ENCODE measurements at regions not wholly inside any gene's neighbourhood (a gene's known extent, or its start where the extent isn't known, plus 50 kb on each side); places are given as distances from the start of the nearest gene placed in this dataset.
A peak's percentile ranks its signal among the peaks of the same experiment; 100 is the strongest.

GRCh38 chr9:1495282-1496030 is 445.3 kb downstream of the DMRT2 start:
- no peaks in the 10 kb centered on the region for H3K9me3 ChIP-seq (replicated peaks; ENCODE audit: control insufficient read depth, low read depth, low read length)
- no peak overlapping the region for H3K4me3 ChIP-seq (ENCODE audit: low read length)
- no peak overlapping the region for H3K27ac ChIP-seq (ENCODE audit: low read length)
- H3K27me3 ChIP-seq (ENCODE audit: control insufficient read depth, insufficient read depth, low read length): no peaks in the 10 kb centered on the region
- no peak for DNase-seq
- H3K36me3 ChIP-seq (ENCODE audit: control insufficient read depth, insufficient read depth, low read length): no peaks in the 10 kb centered on the region
- peaks cover 9% of the 10 kb centered on the region for H3K4me1 ChIP-seq (ENCODE audit: control insufficient read depth, insufficient read depth, low read length)
- 75% methylated on average over 1 of the region's 2 CpGs for WGBS (ENCODE audit: insufficient coverage)

DNA sequence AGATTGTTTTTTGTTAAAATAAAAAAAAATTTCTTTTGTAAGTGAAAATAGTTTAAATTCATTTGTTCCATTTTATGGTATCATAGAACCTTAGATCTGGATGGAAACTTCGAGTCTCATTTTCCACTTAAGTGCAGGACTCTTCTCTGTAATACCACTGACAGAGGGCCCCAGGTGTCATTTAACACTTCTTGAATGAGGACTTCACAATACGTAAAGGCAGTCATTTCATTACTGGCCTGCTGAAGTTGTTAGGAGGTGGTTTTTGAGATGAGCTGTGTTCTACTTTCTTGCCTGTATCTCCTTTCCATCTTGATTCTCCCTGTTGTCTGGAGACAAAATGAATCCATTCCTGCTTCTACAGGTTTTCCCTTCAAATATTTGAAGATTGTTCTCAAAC is 455.3 kb downstream of the DMRT2 start:
- Histone ChIP-seq H3K36me3 (ENCODE audit: control insufficient read depth, insufficient read depth, low read length) (no peaks in the 10 kb centered on the region), H3K4me3 (ENCODE audit: low read length) (no peak overlapping the region), H3K27ac (ENCODE audit: low read length) (no peak overlapping the region), H3K4me1 (ENCODE audit: control insufficient read depth, insufficient read depth, low read length) (no peaks in the 10 kb centered on the region), H3K27me3 (ENCODE audit: control insufficient read depth, insufficient read depth, low read length) (no peaks in the 10 kb centered on the region), H3K9me3 (replicated peaks; ENCODE audit: control insufficient read depth, low read depth, low read length) (no peaks in the 10 kb centered on the region)
- DNase-seq: no peak
- no CpG with 5 or more reads among the region's 2 CpGs for WGBS (ENCODE audit: insufficient coverage)

GRCh38 chr9:1510712-1511111 is 460.6 kb downstream of the DMRT2 start:
- no peak overlapping the region for H3K27ac ChIP-seq (ENCODE audit: low read length)
- no peak overlapping the region for H3K4me3 ChIP-seq (ENCODE audit: low read length)
- no peaks in the 10 kb centered on the region for H3K27me3 ChIP-seq (ENCODE audit: control insufficient read depth, insufficient read depth, low read length)
- peaks cover 6% of the 10 kb centered on the region for H3K9me3 ChIP-seq (replicated peaks; ENCODE audit: control insufficient read depth, low read depth, low read length)
- peaks cover 12% of the 10 kb centered on the region for H3K4me1 ChIP-seq (ENCODE audit: control insufficient read depth, insufficient read depth, low read length)
- 75% methylated on average over 2 of the region's 4 CpGs for WGBS (ENCODE audit: insufficient coverage)
- no peak for DNase-seq
- H3K36me3 ChIP-seq (ENCODE audit: control insufficient read depth, insufficient read depth, low read length): no peaks in the 10 kb centered on the region

GRCh38 chr9:1513105-1513504 is 462.9 kb downstream of the DMRT2 start:
- no CpG with 5 or more reads among the region's 2 CpGs for WGBS (ENCODE audit: insufficient coverage)
- DNase-seq: no peak
- Histone ChIP-seq H3K36me3 (ENCODE audit: control insufficient read depth, insufficient read depth, low read length) (no peaks in the 10 kb centered on the region), H3K9me3 (replicated peaks; ENCODE audit: control insufficient read depth, low read depth, low read length) (peaks cover 6% of the 10 kb centered on the region), H3K4me1 (ENCODE audit: control insufficient read depth, insufficient read depth, low read length) (peaks cover 12% of the 10 kb centered on the region), H3K27me3 (ENCODE audit: control insufficient read depth, insufficient read depth, low read length) (no peaks in the 10 kb centered on the region), H3K4me3 (ENCODE audit: low read length) (no peak overlapping the region), H3K27ac (ENCODE audit: low read length) (no peak overlapping the region)

DNA sequence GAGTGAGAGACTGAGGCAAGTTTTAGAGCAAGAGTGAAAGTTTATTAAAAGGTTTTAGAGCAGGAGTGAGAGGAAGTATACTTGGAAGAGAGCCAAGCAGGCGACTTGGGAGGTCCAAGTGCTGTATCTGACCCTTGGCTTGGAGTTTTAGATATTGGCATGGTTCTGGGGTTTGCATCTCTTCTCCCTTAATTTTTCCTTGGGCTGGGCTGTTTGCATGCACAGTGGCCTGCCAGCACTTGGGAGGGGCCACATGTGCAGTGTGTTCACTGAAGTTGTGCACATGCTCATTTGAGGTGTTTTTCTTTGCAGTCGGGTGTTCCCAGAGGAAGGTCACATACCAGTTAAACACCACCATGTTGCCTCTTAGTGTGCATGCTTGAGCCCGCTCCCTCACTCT is 464.1 kb downstream of the DMRT2 start:
- Histone ChIP-seq H3K4me3 (ENCODE audit: low read length) (no peak overlapping the region), H3K4me1 (ENCODE audit: control insufficient read depth, insufficient read depth, low read length) (peaks cover 12% of the 10 kb centered on the region), H3K27ac (ENCODE audit: low read length) (no peak overlapping the region), H3K9me3 (replicated peaks; ENCODE audit: control insufficient read depth, low read depth, low read length) (peaks cover 6% of the 10 kb centered on the region), H3K36me3 (ENCODE audit: control insufficient read depth, insufficient read depth, low read length) (no peaks in the 10 kb centered on the region), H3K27me3 (ENCODE audit: control insufficient read depth, insufficient read depth, low read length) (no peaks in the 10 kb centered on the region)
- DNase-seq: peak; percentile 66
- WGBS (ENCODE audit: insufficient coverage): 0% methylated on average over 1 of the region's 3 CpGs

DNA sequence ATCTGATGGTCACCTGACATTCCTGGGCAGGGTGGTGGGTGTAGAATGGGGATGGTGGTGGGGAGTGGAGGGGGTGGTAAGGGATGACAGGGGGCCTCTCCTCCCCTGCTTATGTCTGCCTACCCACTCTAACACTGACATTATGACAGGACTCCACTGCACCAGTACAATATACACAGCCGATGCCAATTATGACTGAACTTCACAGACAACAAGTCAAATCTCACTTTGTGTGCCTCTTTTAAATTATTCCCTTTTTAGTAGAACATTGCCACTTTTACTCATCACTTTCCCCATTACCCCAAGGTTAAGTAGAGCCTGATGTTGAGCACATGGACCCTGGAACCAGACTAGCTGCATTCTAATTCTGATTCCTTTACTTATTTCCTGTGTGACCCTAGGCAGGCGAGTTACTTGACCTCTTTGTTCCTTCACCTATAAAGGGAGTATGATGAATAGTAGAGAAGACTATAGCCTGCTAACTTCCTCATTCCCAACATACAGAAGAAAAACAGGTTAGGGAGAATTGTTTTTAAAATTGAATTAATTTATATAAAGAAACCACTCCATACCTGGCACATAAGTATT is 464.7 kb downstream of the DMRT2 start:
- peaks cover 6% of the 10 kb centered on the region for H3K9me3 ChIP-seq (replicated peaks; ENCODE audit: control insufficient read depth, low read depth, low read length)
- no peak for DNase-seq
- H3K4me1 ChIP-seq (ENCODE audit: control insufficient read depth, insufficient read depth, low read length): peaks cover 12% of the 10 kb centered on the region
- H3K27ac ChIP-seq (ENCODE audit: low read length): no peak overlapping the region
- H3K4me3 ChIP-seq (ENCODE audit: low read length): no peak overlapping the region
- no peaks in the 10 kb centered on the region for H3K27me3 ChIP-seq (ENCODE audit: control insufficient read depth, insufficient read depth, low read length)
- no peaks in the 10 kb centered on the region for H3K36me3 ChIP-seq (ENCODE audit: control insufficient read depth, insufficient read depth, low read length)
- 86% methylated on average over 1 of the region's 2 CpGs for WGBS (ENCODE audit: insufficient coverage)

GRCh38 chr9:1515557-1515956 is 465.4 kb downstream of the DMRT2 start:
- WGBS (ENCODE audit: insufficient coverage): 100% methylated on average over 3 of the region's 3 CpGs
- no peaks in the 10 kb centered on the region for H3K27me3 ChIP-seq (ENCODE audit: control insufficient read depth, insufficient read depth, low read length)
- H3K4me3 ChIP-seq (ENCODE audit: low read length): no peak overlapping the region
- H3K36me3 ChIP-seq (ENCODE audit: control insufficient read depth, insufficient read depth, low read length): no peaks in the 10 kb centered on the region
- DNase-seq: no peak
- peaks cover 12% of the 10 kb centered on the region for H3K4me1 ChIP-seq (ENCODE audit: control insufficient read depth, insufficient read depth, low read length)
- H3K27ac ChIP-seq (ENCODE audit: low read length): no peak overlapping the region
- H3K9me3 ChIP-seq (replicated peaks; ENCODE audit: control insufficient read depth, low read depth, low read length): peaks cover 6% of the 10 kb centered on the region

DNA sequence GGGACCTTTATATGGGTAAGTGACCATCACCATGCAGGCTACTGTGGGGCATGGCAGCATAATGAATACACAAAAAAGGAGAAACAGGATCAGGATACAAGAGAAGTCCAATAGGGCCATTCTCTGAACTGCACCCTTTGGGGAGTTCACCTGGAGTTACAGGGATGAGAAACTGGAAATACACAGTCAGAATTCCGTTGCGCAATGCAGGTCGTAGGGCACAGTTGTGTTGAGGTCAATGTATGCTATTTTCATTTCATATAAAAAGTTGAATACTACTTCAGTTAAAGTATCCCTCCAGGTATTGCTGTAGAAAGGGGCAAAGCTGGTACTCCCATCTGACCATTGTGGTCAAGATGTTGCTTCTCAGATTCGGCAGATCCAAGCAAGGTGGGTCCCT is 471.4 kb downstream of the DMRT2 start:
- H3K36me3 ChIP-seq (ENCODE audit: control insufficient read depth, insufficient read depth, low read length): no peaks in the 10 kb centered on the region
- H3K4me1 ChIP-seq (ENCODE audit: control insufficient read depth, insufficient read depth, low read length): peaks cover 8% of the 10 kb centered on the region
- no peaks in the 10 kb centered on the region for H3K27me3 ChIP-seq (ENCODE audit: control insufficient read depth, insufficient read depth, low read length)
- H3K4me3 ChIP-seq (ENCODE audit: low read length): no peak overlapping the region
- no CpG with 5 or more reads among the region's 4 CpGs for WGBS (ENCODE audit: insufficient coverage)
- H3K9me3 ChIP-seq (replicated peaks; ENCODE audit: control insufficient read depth, low read depth, low read length): no peaks in the 10 kb centered on the region
- DNase-seq: no peak
- no peak overlapping the region for H3K27ac ChIP-seq (ENCODE audit: low read length)

GRCh38 chr9:1522219-1522767 is 472.1 kb downstream of the DMRT2 start:
- no peak overlapping the region for H3K4me3 ChIP-seq (ENCODE audit: low read length)
- H3K9me3 ChIP-seq (replicated peaks; ENCODE audit: control insufficient read depth, low read depth, low read length): no peaks in the 10 kb centered on the region
- no peaks in the 10 kb centered on the region for H3K36me3 ChIP-seq (ENCODE audit: control insufficient read depth, insufficient read depth, low read length)
- WGBS (ENCODE audit: insufficient coverage): no CpG with 5 or more reads among the region's 1 CpG
- H3K27me3 ChIP-seq (ENCODE audit: control insufficient read depth, insufficient read depth, low read length): no peaks in the 10 kb centered on the region
- H3K4me1 ChIP-seq (ENCODE audit: control insufficient read depth, insufficient read depth, low read length): peaks cover 8% of the 10 kb centered on the region
- peak; percentile 81 for DNase-seq
- H3K27ac ChIP-seq (ENCODE audit: low read length): peak overlapping the region; percentile 15

GRCh38 chr9:1528456-1528855 is 478.3 kb downstream of the DMRT2 start:
- Histone ChIP-seq H3K27ac (ENCODE audit: low read length) (peak overlapping the region; percentile 25), H3K9me3 (replicated peaks; ENCODE audit: control insufficient read depth, low read depth, low read length) (peaks cover 3% of the 10 kb centered on the region), H3K27me3 (ENCODE audit: control insufficient read depth, insufficient read depth, low read length) (no peaks in the 10 kb centered on the region), H3K4me1 (ENCODE audit: control insufficient read depth, insufficient read depth, low read length) (peaks cover 17% of the 10 kb centered on the region), H3K36me3 (ENCODE audit: control insufficient read depth, insufficient read depth, low read length) (no peaks in the 10 kb centered on the region), H3K4me3 (ENCODE audit: low read length) (no peak overlapping the region)
- 78% methylated on average over 1 of the region's 2 CpGs for WGBS (ENCODE audit: insufficient coverage)
- DNase-seq: peak; percentile 83
